ENCODE measurements at regions not wholly inside any gene's neighbourhood (a gene's known extent, or its start where the extent isn't known, plus 50 kb on each side); places are given as distances from the start of the nearest gene placed in this dataset.

- no peaks in the 10 kb centered on the region for H3K9me3 ChIP-seq (replicated peaks in 1 of 2; ENCODE audit: control insufficient read depth in 2 of 2, insufficient read depth in 1 of 2, low read depth in 1 of 2, low read length in 2 of 2)
- H3K18ac ChIP-seq (ENCODE audit: low read length), result no peak overlapping the region
- H2AFZ ChIP-seq (ENCODE audit: low read length), result no peak overlapping the region
- H2BK12ac ChIP-seq (ENCODE audit: low read length), result no peak overlapping the region
- H3K14ac ChIP-seq (ENCODE audit: low read length), result no peak overlapping the region
- H2BK15ac ChIP-seq (ENCODE audit: low read length), result no peak overlapping the region
- H2AK5ac ChIP-seq (ENCODE audit: low read depth, low read length), result no peak overlapping the region
- no peaks in the 10 kb centered on the region for H3K36me3 ChIP-seq (replicated peaks in 1 of 2; ENCODE audit: control insufficient read depth in 2 of 2, insufficient read depth in 2 of 2, low read length in 2 of 2)
- no peak overlapping the region for H3K4me2 ChIP-seq (ENCODE audit: insufficient read depth, low read length, poor library complexity, severe bottlenecking)
- no peak overlapping the region for H3K23ac ChIP-seq (ENCODE audit: low read depth, low read length, poor library complexity)
- H3K4ac ChIP-seq (ENCODE audit: low read length), result no peak overlapping the region
- no peak overlapping the region for H2BK5ac ChIP-seq (ENCODE audit: low read length)
- H3K9ac ChIP-seq (ENCODE audit: low read depth, low read length, poor library complexity), result no peak overlapping the region
- no peak overlapping the region for H4K8ac ChIP-seq (ENCODE audit: low read depth, low read length)
- DNase-seq (ENCODE audit: low spot score), result no peak
- H3K79me1 ChIP-seq (ENCODE audit: low read depth, low read length), result no peaks in the 10 kb centered on the region
- H2BK120ac ChIP-seq (ENCODE audit: low read depth, low read length), result no peak overlapping the region
- H3K4me1 ChIP-seq (ENCODE audit: control insufficient read depth in 2 of 2, insufficient read depth in 1 of 2, low read depth in 1 of 2, low read length in 2 of 2), result no peaks in the 10 kb centered on the region
- no peak overlapping the region for H3K4me3 ChIP-seq (ENCODE audit: low read length in 2 of 2)
- no peak overlapping the region for H3K27ac ChIP-seq (replicated peaks; ENCODE audit: low read length)
- no peak overlapping the region for H4K91ac ChIP-seq (ENCODE audit: low read depth, low read length, poor library complexity)
- WGBS, 2 donors (ENCODE audit: extremely low coverage in 2 of 2, insufficient read length in 2 of 2, insufficient replicate concordance in 1 of 2), result no CpG with 5 or more reads among the region's 5 CpGs
- no peaks in the 10 kb centered on the region for H3K27me3 ChIP-seq (ENCODE audit: control insufficient read depth in 3 of 3, insufficient read depth in 3 of 3, low read depth in 1 of 3, low read length in 3 of 3)
These were observed 53.4 kb upstream of the ATP8A1 start for GRCh38 chr4:42710329-42710728.

DNA sequence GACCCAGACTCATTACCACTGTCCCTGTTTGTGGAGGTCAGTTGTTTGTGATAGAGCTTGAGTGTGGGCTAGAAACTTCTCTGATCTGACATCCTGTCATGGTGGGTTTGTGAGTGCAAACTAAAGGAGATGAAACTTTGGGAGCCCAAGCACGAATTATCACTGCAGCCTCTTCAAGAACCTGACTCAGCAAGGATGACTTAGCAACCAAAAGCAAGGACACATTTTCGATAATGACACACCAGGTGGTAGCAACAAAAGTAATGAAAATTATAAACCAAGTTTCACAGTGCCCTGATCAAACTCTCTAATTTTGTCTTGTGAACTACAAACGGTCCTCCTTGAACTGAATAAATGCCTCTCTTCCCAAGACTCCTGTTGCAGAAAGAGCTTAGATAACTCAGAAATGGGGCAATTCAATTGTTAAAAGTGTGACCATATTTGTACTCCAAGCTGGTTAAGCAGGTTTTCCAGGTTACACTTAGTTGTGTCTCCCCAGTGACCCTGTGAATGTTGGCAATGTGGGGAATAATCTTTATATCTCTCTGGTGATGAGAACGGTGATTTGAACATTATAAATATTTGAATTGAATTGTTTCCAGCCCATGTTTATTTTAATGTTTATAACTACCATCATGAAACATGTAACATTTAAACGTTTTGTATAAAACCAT is 52.6 kb upstream of the ATP8A1 start:
- Histone ChIP-seq H3K4me3 (ENCODE audit: low read length in 2 of 2) (no peak overlapping the region), H2AFZ (ENCODE audit: low read length) (no peak overlapping the region), H2BK120ac (ENCODE audit: low read depth, low read length) (no peak overlapping the region), H3K18ac (ENCODE audit: low read length) (no peak overlapping the region), H3K79me1 (ENCODE audit: low read depth, low read length) (no peaks in the 10 kb centered on the region), H4K8ac (ENCODE audit: low read depth, low read length) (no peak overlapping the region), H3K9ac (ENCODE audit: low read depth, low read length, poor library complexity) (no peak overlapping the region), H2AK5ac (ENCODE audit: low read depth, low read length) (no peak overlapping the region), H3K23ac (ENCODE audit: low read depth, low read length, poor library complexity) (no peak overlapping the region), H3K27ac (replicated peaks; ENCODE audit: low read length) (no peak overlapping the region), H3K9me3 (replicated peaks in 1 of 2; ENCODE audit: control insufficient read depth in 2 of 2, insufficient read depth in 1 of 2, low read depth in 1 of 2, low read length in 2 of 2) (no peaks in the 10 kb centered on the region), H3K4me2 (ENCODE audit: insufficient read depth, low read length, poor library complexity, severe bottlenecking) (no peak overlapping the region), H4K91ac (ENCODE audit: low read depth, low read length, poor library complexity) (no peak overlapping the region), H3K36me3 (replicated peaks in 1 of 2; ENCODE audit: control insufficient read depth in 2 of 2, insufficient read depth in 2 of 2, low read length in 2 of 2) (no peaks in the 10 kb centered on the region), H2BK5ac (ENCODE audit: low read length) (no peak overlapping the region), H3K27me3 (ENCODE audit: control insufficient read depth in 3 of 3, insufficient read depth in 3 of 3, low read depth in 1 of 3, low read length in 3 of 3) (no peaks in the 10 kb centered on the region), H2BK12ac (ENCODE audit: low read length) (no peak overlapping the region), H3K14ac (ENCODE audit: low read length) (no peak overlapping the region), H2BK15ac (ENCODE audit: low read length) (no peak overlapping the region), H3K4me1 (ENCODE audit: control insufficient read depth in 2 of 2, insufficient read depth in 1 of 2, low read depth in 1 of 2, low read length in 2 of 2) (no peaks in the 10 kb centered on the region), H3K4ac (ENCODE audit: low read length) (no peak overlapping the region)
- no peak for DNase-seq (ENCODE audit: low spot score)
- no CpG with 5 or more reads among the region's 5 CpGs for WGBS, 2 donors (ENCODE audit: extremely low coverage in 2 of 2, insufficient read length in 2 of 2, insufficient replicate concordance in 1 of 2)

GRCh38 chr4:42708625-42709024 is 51.7 kb upstream of the ATP8A1 start:
- Histone ChIP-seq H4K91ac (ENCODE audit: low read depth, low read length, poor library complexity) (no peak overlapping the region), H3K36me3 (replicated peaks in 1 of 2; ENCODE audit: control insufficient read depth in 2 of 2, insufficient read depth in 2 of 2, low read length in 2 of 2) (no peaks in the 10 kb centered on the region), H3K4me1 (ENCODE audit: control insufficient read depth in 2 of 2, insufficient read depth in 1 of 2, low read depth in 1 of 2, low read length in 2 of 2) (no peaks in the 10 kb centered on the region), H3K4ac (ENCODE audit: low read length) (no peak overlapping the region), H2BK5ac (ENCODE audit: low read length) (no peak overlapping the region), H2BK120ac (ENCODE audit: low read depth, low read length) (no peak overlapping the region), H2BK15ac (ENCODE audit: low read length) (no peak overlapping the region), H3K27ac (replicated peaks; ENCODE audit: low read length) (no peak overlapping the region), H3K18ac (ENCODE audit: low read length) (no peak overlapping the region), H2AFZ (ENCODE audit: low read length) (no peak overlapping the region), H4K8ac (ENCODE audit: low read depth, low read length) (no peak overlapping the region), H3K9me3 (replicated peaks in 1 of 2; ENCODE audit: control insufficient read depth in 2 of 2, insufficient read depth in 1 of 2, low read depth in 1 of 2, low read length in 2 of 2) (no peaks in the 10 kb centered on the region), H3K23ac (ENCODE audit: low read depth, low read length, poor library complexity) (no peak overlapping the region), H3K27me3 (ENCODE audit: control insufficient read depth in 3 of 3, insufficient read depth in 3 of 3, low read depth in 1 of 3, low read length in 3 of 3) (no peaks in the 10 kb centered on the region), H3K4me3 (ENCODE audit: low read length in 2 of 2) (no peak overlapping the region), H3K79me1 (ENCODE audit: low read depth, low read length) (no peaks in the 10 kb centered on the region), H2BK12ac (ENCODE audit: low read length) (no peak overlapping the region), H3K4me2 (ENCODE audit: insufficient read depth, low read length, poor library complexity, severe bottlenecking) (no peak overlapping the region), H3K14ac (ENCODE audit: low read length) (no peak overlapping the region), H3K9ac (ENCODE audit: low read depth, low read length, poor library complexity) (no peak overlapping the region), H2AK5ac (ENCODE audit: low read depth, low read length) (no peak overlapping the region)
- DNase-seq (ENCODE audit: low spot score), result no peak
- WGBS, 2 donors (ENCODE audit: extremely low coverage in 2 of 2, insufficient read length in 2 of 2, insufficient replicate concordance in 1 of 2), result no CpG with 5 or more reads among the region's 1 CpG
